ENCODE measurements at regions not wholly inside any gene's neighbourhood (a gene's known extent, or its start where the extent isn't known, plus 50 kb on each side); places are given as distances from the start of the nearest gene placed in this dataset.
A peak's percentile ranks its signal among the peaks of the same experiment; 100 is the strongest.

GRCh38 chr15:88707771-88708654 is 69.2 kb downstream of the ISG20 start:
- DNase-seq (ENCODE audit: low spot score), result no peak

DNA sequence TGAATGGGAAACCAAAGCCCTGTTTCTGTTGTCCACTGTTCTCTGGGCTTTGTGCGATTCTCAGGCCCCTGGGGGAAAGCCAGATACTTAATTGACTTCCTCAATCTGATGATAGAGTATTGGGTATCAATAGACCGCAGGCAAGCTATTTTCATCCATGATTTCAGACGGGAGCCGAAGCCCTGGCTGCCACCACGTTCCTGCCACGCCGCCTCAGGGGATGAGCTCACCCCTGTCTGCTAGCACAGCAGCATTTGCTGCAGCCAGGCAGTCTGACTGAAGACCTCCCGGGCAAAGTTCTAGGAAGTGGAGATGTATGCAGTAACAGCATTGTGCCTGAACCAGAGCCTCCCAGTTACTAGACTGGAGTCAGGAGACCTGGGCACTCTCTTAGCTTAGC is 69.8 kb downstream of the ISG20 start:
- DNase-seq (ENCODE audit: low spot score), result no peak

GRCh38 chr15:88710027-88710715 is 71.4 kb downstream of the ISG20 start:
- DNase-seq (ENCODE audit: low spot score), result no peak

- no peak for DNase-seq (ENCODE audit: low spot score)
Measured at GRCh38 chr15:88711806-88712205, 73.0 kb downstream of the ISG20 start.

DNA sequence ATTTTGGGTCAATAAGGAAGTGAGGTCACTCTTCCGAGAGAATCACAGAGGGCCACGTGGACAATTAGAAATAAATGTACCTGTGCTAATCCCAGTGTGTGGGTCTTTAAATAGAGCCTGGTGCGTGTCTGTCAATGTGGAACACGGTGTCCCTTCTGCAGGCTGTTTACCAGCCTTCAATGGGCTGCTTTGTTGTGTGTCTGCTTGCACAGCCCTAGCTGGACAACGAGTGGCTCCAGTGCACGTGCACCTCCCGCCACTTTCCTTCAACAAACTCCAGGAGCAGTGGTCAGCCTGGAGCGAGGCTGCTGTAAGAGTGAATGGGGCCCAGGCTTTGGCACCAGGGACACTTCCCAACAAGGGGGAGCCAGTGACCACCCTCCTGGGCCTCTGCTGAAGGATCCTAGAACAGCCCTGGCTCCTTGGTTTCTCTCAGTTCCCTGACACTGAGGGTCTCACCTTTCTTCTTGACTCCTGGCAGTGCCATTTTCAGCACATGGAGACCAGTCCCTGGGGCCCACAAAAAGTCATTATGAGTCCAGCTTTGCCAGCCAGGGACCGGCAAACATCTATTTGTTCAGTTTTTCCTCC is 76.1 kb downstream of the ISG20 start:
- DNase-seq (ENCODE audit: low spot score), result peak; percentile 64

DNA sequence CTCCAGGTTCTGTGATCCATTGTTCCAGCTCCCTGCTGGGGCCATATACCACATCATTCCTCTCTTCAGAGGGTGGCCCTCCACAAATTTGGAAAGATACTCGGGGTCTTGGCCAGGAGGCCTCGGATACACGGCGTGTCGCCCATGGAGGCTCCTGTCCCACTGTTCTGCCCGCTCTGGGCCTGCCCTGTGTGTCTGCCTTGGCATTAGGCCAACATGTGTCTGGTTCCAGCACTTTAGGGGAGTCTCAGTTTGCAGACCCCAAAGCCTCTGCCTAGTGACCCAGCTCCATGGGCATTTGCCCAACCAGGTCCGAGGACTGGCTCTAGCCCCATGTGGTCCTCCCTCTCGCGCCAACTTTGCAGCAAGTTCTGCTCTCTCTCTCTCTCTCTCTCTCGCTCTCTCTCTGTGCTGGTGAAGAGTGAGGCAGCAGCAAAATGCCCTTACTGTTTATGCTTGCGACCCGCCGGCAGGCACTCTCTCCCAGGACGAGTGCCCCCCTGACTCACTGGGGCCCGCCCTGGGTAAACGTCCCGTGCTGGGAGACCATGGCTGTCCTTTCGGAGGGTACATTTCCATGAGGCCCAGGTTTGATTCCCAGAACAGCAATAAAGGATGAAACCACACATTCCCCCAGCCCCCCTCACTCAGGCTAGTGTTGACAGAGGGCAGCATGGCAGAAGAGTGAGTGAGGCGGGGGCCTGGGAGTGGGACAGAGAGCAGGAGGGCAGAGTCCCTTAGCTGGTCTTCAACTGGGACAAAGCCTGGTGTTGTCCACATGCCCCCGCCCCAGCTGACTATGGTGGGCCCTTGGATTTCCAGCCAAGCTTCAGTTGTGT is 77.9 kb downstream of the ISG20 start:
- no peak for DNase-seq (ENCODE audit: low spot score)

- DNase-seq (ENCODE audit: low spot score), result no peak
Measured at GRCh38 chr15:88717382-88718031, 78.7 kb downstream of the ISG20 start.

DNA sequence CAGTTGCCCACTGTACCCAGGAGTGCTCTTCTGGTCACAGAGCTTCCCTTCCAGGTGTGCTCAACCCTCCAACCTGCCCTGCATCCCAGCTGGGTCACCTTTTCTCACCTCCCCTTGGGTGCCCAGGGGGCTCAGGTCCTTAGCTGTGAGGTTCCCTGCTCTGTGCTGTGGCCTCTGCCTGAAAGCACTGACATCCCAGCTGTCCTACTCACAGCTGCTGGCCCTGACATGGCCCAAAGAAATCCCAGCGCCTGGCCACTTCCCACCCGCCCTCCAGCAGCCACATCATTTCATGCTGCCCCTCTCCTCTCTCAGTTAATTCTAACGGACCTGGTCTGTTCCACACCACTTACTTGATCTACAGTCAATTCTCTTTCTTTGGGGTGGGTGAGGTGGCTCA is 79.9 kb downstream of the ISG20 start:
- DNase-seq (ENCODE audit: low spot score), result no peak

- DNase-seq (ENCODE audit: low spot score), result no peak
Measured at GRCh38 chr15:88719654-88720053, 80.8 kb downstream of the ISG20 start.

DNA sequence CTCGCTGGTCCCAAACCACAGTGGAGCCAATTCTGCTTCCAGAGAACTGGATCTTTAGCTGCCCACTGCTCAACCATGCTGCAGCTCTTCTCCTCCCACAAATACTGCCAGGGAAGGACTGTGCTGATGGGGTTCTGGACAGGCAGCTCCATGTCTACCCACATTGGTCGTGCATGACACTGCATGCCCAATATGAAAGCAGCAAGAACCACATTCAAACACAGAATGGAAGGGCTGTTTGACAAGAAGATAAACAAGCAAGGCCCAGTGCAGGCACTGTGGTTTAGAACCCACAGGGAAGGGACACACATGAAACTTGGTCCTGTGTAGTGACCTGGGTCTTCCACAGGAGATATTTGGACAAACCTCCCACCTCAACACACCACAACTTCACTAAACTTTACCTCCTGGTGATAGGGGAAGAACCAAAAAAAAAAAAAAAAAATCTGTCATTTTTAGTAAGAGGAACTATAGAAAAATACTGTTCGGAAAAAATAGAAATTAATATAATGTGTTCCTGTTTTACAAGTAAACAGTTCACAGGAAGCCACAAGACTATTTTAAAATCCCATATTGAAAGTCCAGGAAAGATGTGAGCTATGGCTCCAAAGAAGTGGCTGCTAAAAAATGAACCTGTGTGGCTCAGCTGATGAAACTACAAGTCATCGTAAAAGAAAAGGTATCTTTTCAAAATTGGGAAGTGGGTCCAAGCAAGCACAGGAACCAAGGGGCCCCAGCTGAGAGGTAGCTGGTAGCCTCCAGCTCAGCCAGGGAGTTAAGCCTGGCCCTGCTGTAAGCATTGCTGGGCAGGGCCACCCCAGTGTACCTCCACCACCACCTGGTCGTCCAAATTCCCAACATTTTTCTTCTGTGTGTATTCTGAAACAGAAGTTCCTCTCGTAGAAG is 77.7 kb upstream of the ACAN start:
- DNase-seq (ENCODE audit: low spot score), result no peak

DNA sequence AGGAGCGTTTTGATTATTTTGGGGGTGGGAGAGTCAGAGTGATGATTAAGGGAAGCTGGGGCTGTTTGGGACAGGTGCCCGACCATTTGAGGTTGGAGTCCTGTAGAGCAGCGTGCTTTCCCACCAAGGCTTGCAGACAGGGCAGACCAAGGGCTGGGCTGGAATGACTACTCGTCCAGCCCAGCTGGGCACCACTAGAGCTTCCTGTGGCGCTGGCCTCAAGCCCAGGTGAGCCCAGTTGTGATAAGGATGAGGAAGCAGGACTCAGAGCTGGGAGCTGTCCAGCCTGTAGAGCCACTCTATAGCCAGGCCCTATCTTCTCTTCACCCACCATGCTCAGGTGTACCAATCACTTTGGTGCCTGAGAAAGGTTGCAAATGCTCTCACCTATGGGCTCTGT is 75.8 kb upstream of the ACAN start:
- DNase-seq (ENCODE audit: low spot score), result no peak

DNA sequence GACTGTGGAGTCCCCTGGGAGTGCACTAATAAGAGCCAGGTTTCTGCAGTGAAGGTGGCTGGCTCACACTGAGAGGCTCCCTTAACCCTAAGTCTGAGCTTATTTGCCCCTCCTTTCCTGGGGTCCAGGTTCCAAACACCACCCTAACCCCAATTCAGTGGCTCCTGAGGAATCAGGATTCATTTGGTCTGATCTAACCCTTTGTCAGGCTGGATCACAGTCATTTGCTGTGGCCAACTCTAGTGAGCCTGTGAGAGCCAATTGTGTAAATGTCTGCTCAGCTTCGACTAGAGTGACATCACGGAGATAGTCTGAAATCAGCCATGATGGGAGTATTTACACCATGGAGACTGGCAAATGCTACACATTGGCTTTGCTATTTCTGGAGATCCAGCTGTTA is 73.7 kb upstream of the ACAN start:
- no peak for DNase-seq (ENCODE audit: low spot score)

DNA sequence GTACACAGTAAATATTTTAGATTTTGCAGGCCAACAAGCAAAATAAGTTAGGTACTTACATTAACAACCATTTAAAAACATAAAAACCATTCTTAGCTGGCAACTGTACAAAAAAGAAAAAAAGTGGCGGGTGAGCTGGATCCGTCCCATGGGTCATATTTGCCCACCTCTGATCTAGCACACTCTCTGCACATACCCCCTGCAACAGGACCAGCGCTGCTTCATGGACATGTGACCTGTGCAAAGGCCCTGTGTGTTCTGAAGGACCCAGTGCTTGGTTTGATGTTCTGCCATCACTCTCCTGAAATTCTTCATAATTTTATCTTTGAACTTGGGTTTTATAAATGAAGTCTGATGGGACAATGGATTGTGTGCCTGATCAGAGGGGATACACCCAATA is 72.5 kb upstream of the ACAN start:
- no peak for DNase-seq (ENCODE audit: low spot score)

DNA sequence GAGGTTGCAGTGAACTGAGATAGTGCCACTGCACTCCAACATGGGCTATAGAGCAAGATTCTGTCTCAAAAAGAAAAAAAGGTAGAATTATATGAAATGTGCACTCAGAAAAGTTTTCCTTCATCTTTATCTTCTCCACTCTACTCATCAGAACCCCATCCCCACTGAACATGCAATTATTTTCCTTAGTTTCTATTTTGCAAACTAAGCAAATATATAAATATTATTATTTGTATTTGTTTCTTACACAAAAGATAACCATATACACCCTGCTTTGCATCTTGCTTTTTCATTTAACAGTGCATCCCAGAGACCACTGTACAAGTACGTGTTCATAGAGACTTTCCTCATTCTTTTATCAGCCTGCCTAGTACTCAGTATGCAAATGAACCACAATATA is 68.0 kb upstream of the ACAN start:
- no peak for DNase-seq (ENCODE audit: low spot score)

DNA sequence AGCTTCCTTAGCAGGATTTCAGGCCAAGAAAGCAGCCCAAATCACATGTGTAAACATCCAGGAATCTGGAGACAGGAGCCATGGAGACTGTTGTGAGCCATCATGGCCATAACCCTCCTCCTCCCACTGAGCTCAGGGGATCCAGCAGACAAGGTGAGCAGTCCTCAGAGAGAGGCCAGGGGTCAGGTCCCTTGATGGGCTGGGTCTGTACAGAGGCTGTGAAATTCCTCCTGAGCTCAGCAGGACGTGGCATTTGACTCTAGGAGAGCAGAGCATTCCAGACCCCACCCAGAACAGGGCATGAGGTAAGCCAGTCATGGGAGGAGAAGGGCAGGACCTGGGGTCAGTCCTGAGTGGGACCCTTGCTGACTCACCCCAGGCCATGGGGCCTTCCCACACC is 67.0 kb upstream of the ACAN start:
- DNase-seq (ENCODE audit: low spot score), result no peak

- DNase-seq (ENCODE audit: low spot score), result no peak
Measured at GRCh38 chr15:88738796-88739195, 64.4 kb upstream of the ACAN start.

GRCh38 chr15:88739541-88739940 is 63.7 kb upstream of the ACAN start:
- DNase-seq (ENCODE audit: low spot score), result no peak

DNA sequence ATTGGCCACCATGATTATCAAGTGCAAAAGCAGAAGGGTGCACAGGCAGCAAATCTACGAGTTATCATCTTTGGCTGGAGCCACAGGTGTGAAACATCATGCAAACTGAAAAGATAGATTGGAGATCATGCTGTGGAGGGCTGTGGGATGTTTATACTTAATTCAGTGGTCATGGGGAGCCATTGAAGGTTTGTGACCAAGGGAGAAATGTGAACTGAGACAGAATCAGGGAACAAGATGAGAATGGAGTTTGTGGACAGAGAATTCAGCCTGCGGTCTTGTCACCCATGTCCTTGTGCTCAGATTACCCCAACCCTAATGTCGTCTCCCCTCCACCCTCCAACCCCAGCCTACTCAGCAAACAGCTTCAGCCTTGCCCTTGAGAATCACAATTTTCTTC is 62.9 kb upstream of the ACAN start:
- no peak for DNase-seq (ENCODE audit: low spot score)

DNA sequence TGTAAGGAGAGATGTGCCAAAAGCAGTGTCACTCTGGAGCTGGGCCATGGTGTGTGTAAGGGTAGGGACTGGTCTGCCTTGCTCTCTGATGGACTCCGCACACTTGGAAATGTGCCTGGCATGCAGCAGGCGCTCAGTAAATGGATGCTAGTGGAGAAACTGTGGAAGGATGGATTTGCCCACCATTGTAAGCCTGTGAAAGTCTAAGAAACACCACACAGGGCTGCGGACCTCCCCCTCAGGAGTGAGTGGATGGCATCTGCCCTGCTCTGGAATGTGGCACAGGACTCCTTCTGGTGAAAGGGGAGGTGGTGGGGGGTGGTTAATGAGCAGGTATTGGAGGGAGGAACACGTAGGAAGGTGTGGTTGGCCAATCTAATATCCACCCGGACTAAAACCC is 62.2 kb upstream of the ACAN start:
- no peak for DNase-seq (ENCODE audit: low spot score)

GRCh38 chr15:88741671-88742070 is 61.6 kb upstream of the ACAN start:
- peak; percentile 6 for DNase-seq (ENCODE audit: low spot score)

- no peak for DNase-seq (ENCODE audit: low spot score)
Measured at GRCh38 chr15:88742161-88742560, 61.1 kb upstream of the ACAN start.

Measured in pons (tissue), 1 donor.